Activated naive CD4-positive, alpha-beta T cell treated with anti-CD3 and anti-CD28 coated beads, Interleukin-2, amount 50 U/mL, for 24 hours (primary cell): ENCODE measurements at regions not wholly inside any gene's neighbourhood (a gene's known extent, or its start where the extent isn't known, plus 50 kb on each side); places are given as distances from the start of the nearest gene placed in this dataset.
"Not testable (repeated sequence)": the region's sequence is repeated elsewhere in the genome, so short reads cannot be mapped to it uniquely, and the experiment has no call there.

Experiments
- H3K27ac Mint-ChIP-seq: one replicate; pipeline ENCODE4 v1.8.0; 2021; ENCODE audit warnings: mild to moderate bottlenecking, mixed read lengths
- H3K27me3 Mint-ChIP-seq: one replicate; pipeline ENCODE4 v1.8.0; 2021; ENCODE audit warnings: mixed read lengths
- H3K36me3 Mint-ChIP-seq: one replicate; pipeline ENCODE4 v1.8.0; 2021; ENCODE audit warnings: mixed read lengths
- H3K4me1 Mint-ChIP-seq: one replicate; pipeline ENCODE4 v1.8.0; 2021; ENCODE audit warnings: mixed read lengths
- H3K4me3 Mint-ChIP-seq: one replicate; pipeline ENCODE4 v1.8.0; 2021; ENCODE audit warnings: mild to moderate bottlenecking, mixed read lengths
- H3K9me3 Mint-ChIP-seq: one replicate; pipeline ENCODE4 v1.8.0; 2021; ENCODE audit warnings: mixed read lengths

DNA sequence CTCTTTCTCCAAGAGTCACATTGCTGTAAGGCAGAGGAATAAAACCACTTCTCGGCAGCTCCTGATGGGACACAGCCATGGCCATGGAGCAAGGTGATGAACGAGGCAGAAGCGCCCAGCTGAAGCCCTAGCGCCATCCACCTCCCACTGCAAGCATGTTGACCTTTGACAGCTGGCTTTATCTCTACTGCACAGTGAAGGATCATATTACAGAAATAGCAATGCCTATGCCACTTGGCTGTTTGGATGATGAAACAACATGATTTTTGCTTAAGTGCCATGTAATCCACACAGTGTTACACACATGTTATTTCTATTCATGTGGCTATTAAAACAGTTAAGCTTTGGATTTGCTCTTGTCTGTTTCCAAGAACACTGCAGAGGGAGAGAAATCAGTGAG, 167.7 kb downstream of the VAPA start:
- H3K27me3 Mint-ChIP-seq: peaks cover 3% of the 10 kb centered on the region
- H3K4me3 Mint-ChIP-seq: no peak overlapping the region
- H3K4me1 Mint-ChIP-seq: no peaks in the 10 kb centered on the region
- peaks cover 10% of the 10 kb centered on the region for H3K9me3 Mint-ChIP-seq
- no peak overlapping the region for H3K27ac Mint-ChIP-seq
- H3K36me3 Mint-ChIP-seq: peaks cover 5% of the 10 kb centered on the region

DNA sequence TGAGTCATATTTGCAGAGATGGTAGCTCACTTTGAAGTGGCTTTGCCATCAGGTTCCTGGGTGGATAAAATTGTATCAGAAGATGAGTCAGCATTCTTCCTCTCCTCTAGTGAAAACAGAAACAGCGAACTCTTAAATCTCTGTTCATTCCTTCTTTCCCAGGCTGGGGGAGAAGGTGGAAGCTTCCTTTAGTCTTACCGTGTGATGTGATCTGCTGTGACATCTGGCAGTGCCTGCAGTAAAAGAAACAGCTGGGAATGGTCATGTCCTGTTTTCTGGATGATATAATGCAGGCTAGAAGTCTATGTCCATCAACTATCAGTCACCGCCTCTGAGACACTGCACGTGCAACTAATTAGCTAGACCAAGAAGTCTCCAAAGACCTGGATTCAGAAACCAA, 171.6 kb downstream of the VAPA start:
- H3K4me3 Mint-ChIP-seq: no peak overlapping the region
- peaks cover 10% of the 10 kb centered on the region for H3K9me3 Mint-ChIP-seq
- H3K27ac Mint-ChIP-seq: no peak overlapping the region

DNA sequence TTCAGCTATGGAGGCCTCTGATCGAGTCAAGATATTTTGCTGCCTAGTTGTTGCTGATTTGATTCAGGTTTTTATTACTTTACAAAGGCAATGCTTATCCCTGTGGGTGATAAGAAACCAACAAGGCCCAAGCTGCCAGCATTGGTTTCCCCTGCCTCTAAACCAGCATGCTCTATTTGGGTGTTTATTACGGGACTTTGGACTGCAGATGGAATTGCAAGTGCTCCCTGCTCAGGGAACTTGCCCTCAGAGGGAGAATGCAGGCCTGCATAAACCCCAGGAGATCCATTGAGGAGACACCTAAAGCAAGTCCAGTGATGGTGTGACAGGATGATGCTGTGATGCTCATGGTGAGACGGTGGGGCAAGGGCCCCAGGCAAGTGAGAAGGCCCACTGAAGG, 172.1 kb downstream of the VAPA start:
- peaks cover 10% of the 10 kb centered on the region for H3K9me3 Mint-ChIP-seq
- no peak overlapping the region for H3K27ac Mint-ChIP-seq
- no peaks in the 10 kb centered on the region for H3K4me1 Mint-ChIP-seq
- H3K27me3 Mint-ChIP-seq: peaks cover 4% of the 10 kb centered on the region
- peaks cover 5% of the 10 kb centered on the region for H3K36me3 Mint-ChIP-seq
- no peak overlapping the region for H3K4me3 Mint-ChIP-seq

More for the DNA sequence above, 171.6 kb downstream of the VAPA start:
- Mint-ChIP-seq H3K4me1 (no peaks in the 10 kb centered on the region), H3K36me3 (peaks cover 5% of the 10 kb centered on the region), H3K27me3 (peaks cover 4% of the 10 kb centered on the region)

DNA sequence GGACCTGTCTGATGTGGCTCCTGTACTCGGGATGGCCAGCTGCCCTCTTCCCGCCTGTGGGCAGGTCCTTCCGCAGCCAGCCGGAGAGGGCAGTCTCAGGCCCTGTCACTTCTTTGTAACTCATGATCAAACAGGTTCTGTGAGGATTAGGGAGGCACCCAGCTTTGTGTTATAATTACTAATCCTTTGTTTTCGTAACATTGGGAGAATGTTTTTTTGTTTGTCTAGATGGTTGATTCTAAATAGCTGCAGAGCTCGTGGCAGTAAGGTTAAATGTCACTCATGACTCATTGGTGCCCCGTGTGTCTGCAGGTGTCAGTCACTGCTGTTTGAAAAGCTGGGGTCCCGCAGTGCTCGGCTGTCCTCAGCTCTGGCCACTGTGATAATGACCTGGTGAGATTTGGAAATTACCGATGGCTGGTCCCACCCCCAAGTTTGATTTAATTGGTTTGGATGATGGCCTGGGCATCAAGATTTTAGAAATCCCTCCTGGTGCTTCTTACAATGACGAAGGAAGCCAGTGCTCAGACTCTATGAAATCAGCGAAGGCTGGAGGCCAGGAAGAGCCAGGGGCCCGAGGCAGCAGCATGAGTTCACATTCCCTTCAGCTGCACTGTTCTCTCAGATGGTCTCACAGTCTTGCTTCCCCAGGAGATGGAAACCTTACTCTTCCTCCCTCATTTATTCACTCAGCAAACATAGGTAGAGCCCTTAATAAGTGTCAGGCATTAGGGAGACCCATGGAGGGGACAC, 172.8 kb downstream of the VAPA start:
- peaks cover 5% of the 10 kb centered on the region for H3K36me3 Mint-ChIP-seq

DNA sequence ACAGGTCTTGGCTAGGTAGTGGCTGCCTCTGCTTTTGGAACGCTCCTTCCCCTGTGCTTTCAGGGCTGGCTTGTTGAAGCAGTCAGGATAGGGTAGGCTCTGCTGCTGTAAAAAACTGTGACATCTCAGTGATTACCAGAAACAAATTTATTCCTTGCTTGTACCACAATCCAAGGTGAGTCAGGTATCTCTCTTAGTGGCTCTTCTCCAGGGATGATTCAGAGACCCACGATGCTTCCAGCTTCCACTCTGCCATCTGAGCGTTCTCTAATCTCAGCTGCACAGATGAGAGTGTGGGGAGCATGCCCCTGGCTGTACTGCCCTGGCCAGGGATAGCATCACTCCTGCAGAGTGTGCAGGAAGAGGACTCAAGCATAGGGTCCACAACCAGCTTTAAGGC, 174.9 kb downstream of the VAPA start:
- peaks cover 3% of the 10 kb centered on the region for H3K27me3 Mint-ChIP-seq
- no peak overlapping the region for H3K27ac Mint-ChIP-seq

More for the DNA sequence above, 172.8 kb downstream of the VAPA start:
- Mint-ChIP-seq H3K4me3 (no peak overlapping the region), H3K27ac (no peak overlapping the region), H3K4me1 (no peaks in the 10 kb centered on the region), H3K27me3 (peaks cover 4% of the 10 kb centered on the region), H3K9me3 (peaks cover 10% of the 10 kb centered on the region)

DNA sequence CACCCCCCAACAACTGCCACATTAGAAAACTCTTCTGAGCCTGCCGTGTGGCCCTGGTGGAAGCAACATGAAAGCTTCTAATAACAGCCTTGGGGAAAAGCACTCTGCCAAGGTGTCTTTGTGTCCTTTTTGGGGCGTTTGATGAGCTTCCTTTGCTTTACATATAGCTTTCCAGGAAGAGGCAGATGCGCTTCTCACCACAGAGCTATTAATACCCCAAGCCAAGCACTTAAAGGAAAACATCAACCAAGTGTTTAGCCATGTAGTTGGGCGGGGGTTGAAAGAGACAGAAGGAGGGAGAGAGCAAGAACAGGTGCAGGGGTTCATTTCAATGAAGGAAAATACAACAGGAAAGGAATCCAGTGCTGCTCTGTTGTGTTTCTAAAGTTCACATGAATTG, 176.1 kb downstream of the VAPA start:
- no peaks in the 10 kb centered on the region for H3K9me3 Mint-ChIP-seq
- peaks cover 3% of the 10 kb centered on the region for H3K27me3 Mint-ChIP-seq
- H3K36me3 Mint-ChIP-seq: no peaks in the 10 kb centered on the region
- no peak overlapping the region for H3K27ac Mint-ChIP-seq
- no peak overlapping the region for H3K4me3 Mint-ChIP-seq
- no peaks in the 10 kb centered on the region for H3K4me1 Mint-ChIP-seq

More for the DNA sequence above, 174.9 kb downstream of the VAPA start:
- Mint-ChIP-seq H3K4me1 (no peaks in the 10 kb centered on the region), H3K9me3 (no peaks in the 10 kb centered on the region), H3K36me3 (no peaks in the 10 kb centered on the region), H3K4me3 (no peak overlapping the region)

DNA sequence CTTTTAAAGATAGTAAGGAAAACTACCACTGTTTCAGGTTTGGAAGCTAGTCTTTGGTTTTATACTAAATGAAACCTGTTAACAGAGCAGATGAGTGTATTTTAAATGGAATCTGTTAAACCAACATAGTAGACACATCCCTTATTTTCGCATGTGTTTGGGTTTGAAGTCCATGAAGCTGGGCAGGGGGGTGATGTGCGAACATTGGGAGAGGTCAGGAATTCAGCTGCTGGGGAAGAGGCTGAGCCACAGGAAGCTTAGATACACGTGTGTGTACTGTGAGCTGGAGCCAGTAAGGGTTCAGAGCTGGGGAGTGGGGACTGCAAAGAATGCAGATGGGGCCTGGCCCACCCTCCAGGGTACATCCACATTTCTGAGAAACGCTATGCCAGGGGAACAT, 176.9 kb downstream of the VAPA start:
- H3K27me3 Mint-ChIP-seq: peaks cover 1% of the 10 kb centered on the region
- no peaks in the 10 kb centered on the region for H3K9me3 Mint-ChIP-seq

DNA sequence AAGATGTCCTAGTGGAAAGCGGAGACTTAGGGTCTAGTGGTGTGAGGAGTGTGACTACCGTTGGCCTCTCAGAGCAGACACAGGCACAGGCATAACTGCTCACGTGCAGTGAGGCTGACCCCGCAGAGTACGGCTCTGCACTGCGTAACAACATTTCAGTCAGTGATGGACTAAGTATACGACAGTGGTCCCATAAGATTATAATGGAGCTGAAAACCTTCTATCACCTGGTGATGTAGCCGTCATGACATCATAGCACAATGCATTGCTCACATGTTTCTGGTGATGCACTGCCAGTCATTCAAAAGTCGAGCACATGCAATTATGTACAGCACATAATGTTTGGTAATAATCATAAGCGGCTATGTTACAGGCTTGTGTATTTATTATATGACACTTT, 179.6 kb downstream of the VAPA start:
- H3K27ac Mint-ChIP-seq: no peak overlapping the region
- H3K4me3 Mint-ChIP-seq: no peak overlapping the region
- H3K36me3 Mint-ChIP-seq: no peaks in the 10 kb centered on the region
- no peaks in the 10 kb centered on the region for H3K9me3 Mint-ChIP-seq
- peaks cover 1% of the 10 kb centered on the region for H3K27me3 Mint-ChIP-seq
- no peaks in the 10 kb centered on the region for H3K4me1 Mint-ChIP-seq

More for the DNA sequence above, 176.9 kb downstream of the VAPA start:
- no peaks in the 10 kb centered on the region for H3K36me3 Mint-ChIP-seq
- H3K4me3 Mint-ChIP-seq: no peak overlapping the region
- no peak overlapping the region for H3K27ac Mint-ChIP-seq
- H3K4me1 Mint-ChIP-seq: no peaks in the 10 kb centered on the region

DNA sequence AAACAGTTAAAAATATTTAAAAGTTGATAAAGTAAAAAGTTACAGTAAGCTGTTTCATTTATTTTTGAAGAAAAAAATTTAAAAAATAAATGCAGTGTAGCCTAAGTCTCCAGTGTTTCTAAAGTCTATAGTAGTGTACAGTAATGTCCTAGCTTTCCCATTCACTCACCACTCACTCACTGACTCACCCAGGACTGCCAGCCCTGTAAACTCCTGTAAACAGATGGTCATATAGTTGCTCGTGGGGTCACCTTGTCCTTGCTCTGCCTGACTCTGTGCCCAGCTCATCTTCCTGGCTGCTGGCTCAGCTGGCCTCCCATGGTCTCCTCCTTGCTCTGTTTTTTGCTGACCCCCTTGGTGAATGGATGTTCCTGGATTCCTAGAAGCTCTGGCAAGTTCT, 180.3 kb downstream of the VAPA start:
- Mint-ChIP-seq H3K4me3 (no peak overlapping the region), H3K27ac (no peak overlapping the region)

DNA sequence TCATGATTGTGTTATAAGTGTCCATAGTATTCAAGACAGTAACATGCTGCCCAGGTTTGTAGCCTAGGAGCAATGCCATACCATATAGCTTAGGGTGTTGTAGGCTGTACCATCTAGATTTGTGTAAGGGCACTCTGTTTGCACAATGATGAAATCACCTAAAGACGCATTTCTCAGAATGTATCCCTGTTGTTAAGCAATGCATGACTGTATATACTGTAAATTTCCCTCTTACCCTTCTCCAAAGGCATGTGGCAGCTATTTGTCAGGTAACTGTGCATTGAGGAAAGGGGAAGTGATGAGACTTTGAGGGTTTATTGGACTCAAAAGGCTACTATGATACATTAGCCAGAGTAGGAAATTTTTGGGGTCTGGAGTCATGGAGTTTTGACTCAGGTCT, 180.8 kb downstream of the VAPA start:
- H3K4me1 Mint-ChIP-seq: no peaks in the 10 kb centered on the region
- no peaks in the 10 kb centered on the region for H3K9me3 Mint-ChIP-seq
- H3K4me3 Mint-ChIP-seq: no peak overlapping the region
- H3K27me3 Mint-ChIP-seq: peaks cover 1% of the 10 kb centered on the region
- H3K27ac Mint-ChIP-seq: no peak overlapping the region
- no peaks in the 10 kb centered on the region for H3K36me3 Mint-ChIP-seq

More for the DNA sequence above, 180.3 kb downstream of the VAPA start:
- H3K36me3 Mint-ChIP-seq: no peaks in the 10 kb centered on the region
- peaks cover 1% of the 10 kb centered on the region for H3K27me3 Mint-ChIP-seq
- H3K4me1 Mint-ChIP-seq: no peaks in the 10 kb centered on the region
- no peaks in the 10 kb centered on the region for H3K9me3 Mint-ChIP-seq

DNA sequence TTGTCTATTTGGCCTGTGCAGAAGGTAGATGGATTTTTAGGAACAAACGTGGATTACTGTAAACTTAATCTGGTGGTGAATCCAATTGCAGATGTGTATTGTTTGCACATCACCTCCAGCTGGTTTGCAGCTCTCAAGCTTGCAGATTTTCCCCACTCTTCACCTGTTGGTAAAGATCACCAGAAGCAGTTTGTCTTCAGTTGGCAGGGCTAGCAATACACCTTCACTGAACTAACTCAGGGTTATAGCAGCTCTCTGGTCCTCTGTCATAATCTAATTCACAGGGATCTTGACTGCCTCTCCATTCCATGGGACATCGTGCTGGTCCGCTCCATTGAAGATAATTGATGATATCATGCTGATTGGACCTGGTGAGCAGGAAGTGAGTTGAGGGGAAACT, 181.5 kb downstream of the VAPA start:
- no peaks in the 10 kb centered on the region for H3K36me3 Mint-ChIP-seq
- no peaks in the 10 kb centered on the region for H3K27me3 Mint-ChIP-seq
- H3K27ac Mint-ChIP-seq: no peak overlapping the region
- H3K9me3 Mint-ChIP-seq: no peaks in the 10 kb centered on the region
- H3K4me1 Mint-ChIP-seq: no peaks in the 10 kb centered on the region
- no peak overlapping the region for H3K4me3 Mint-ChIP-seq

DNA sequence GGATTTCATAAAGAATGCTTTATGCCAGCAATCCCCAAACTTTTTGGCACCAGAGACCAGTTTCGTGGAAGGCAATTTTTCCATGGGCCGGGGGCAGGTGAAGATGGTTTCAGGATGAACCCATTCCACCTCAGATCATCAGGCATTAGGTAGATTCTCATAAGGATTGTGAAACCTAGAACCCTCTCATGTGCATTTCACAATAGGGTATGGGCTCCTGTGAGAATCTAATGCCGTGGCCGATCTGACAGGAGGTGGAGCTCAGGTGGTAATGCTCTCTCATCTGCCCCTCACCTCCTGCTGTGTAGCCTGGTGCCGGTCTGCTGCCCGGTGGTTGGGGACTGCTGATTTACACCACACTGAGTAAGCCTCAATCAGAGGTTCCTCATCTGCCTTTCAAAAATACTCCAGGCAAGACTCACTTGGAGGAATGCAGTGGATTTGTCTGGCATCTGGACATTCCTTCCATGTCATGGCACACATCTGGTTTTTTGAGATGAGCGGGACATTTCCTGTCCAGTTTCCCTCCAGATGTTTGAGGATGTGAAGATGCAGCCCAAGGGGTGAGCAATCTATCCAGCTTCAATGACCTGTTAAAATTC, 185.8 kb downstream of the VAPA start:
- H3K27me3 Mint-ChIP-seq: no peaks in the 10 kb centered on the region
- no peaks in the 10 kb centered on the region for H3K9me3 Mint-ChIP-seq
- no peaks in the 10 kb centered on the region for H3K4me1 Mint-ChIP-seq
- H3K4me3 Mint-ChIP-seq: no peak overlapping the region
- no peak overlapping the region for H3K27ac Mint-ChIP-seq
- no peaks in the 10 kb centered on the region for H3K36me3 Mint-ChIP-seq

DNA sequence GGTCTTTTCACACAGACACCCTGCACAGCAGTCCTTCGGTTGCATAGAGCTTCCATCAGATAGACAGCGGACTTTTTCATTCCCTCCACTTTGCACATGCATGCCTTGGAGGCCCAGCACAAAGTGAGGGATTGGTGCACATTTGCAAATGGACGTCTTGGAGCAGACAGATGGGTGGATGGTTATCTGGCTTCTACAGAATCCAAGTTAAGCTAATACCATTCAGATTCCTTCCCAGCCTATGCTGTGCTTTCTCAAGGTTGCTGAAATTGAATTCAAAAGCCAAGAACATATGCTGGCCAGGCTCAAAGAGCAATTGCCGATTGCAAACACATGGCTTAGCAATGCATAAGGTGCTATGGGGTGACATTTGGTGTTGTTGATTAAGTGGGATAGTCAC, 186.4 kb downstream of the VAPA start:
- no peak overlapping the region for H3K27ac Mint-ChIP-seq
- no peaks in the 10 kb centered on the region for H3K36me3 Mint-ChIP-seq
- no peak overlapping the region for H3K4me3 Mint-ChIP-seq
- H3K27me3 Mint-ChIP-seq: no peaks in the 10 kb centered on the region
- H3K4me1 Mint-ChIP-seq: no peaks in the 10 kb centered on the region
- peaks cover 3% of the 10 kb centered on the region for H3K9me3 Mint-ChIP-seq

DNA sequence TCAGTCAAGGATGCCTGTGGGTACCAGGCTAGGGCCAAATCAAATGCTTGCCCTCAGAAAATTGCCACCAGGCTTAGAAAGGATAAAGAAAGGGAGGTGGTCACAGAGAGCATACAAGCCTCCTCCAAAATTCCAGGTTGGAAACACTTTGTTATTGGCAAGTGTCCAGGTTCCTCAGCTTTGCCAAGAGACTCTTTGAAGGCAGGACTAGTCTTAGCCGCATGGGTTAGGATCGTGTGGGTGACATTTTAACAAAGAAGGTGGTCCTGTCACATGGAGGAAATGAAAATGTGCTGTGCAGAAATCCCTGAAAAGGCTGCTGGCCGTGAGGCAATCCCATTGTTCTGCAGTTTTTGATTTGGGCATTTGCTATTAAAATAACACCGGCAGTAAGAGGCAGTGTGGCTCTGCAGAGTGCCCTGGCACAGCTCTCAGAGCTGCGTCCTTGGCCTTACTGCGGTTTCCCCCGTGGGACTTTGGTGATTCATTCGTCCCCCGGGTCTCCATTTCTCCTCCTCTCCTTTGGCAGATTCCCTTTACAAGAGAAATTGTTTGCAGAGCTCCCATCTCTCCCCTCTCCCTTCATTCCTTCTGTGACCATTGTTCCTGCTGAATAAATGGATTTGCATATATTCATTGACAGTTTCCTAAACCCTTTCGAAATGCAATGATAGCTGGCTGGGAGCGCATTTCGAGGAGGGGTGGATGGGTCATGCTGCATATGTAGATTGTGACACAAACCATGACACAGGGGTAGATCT, 187.3 kb downstream of the VAPA start:
- H3K27ac Mint-ChIP-seq: no peak overlapping the region
- H3K4me1 Mint-ChIP-seq: no peaks in the 10 kb centered on the region
- H3K27me3 Mint-ChIP-seq: no peaks in the 10 kb centered on the region
- no peak overlapping the region for H3K4me3 Mint-ChIP-seq
- peaks cover 6% of the 10 kb centered on the region for H3K9me3 Mint-ChIP-seq
- no peaks in the 10 kb centered on the region for H3K36me3 Mint-ChIP-seq

DNA sequence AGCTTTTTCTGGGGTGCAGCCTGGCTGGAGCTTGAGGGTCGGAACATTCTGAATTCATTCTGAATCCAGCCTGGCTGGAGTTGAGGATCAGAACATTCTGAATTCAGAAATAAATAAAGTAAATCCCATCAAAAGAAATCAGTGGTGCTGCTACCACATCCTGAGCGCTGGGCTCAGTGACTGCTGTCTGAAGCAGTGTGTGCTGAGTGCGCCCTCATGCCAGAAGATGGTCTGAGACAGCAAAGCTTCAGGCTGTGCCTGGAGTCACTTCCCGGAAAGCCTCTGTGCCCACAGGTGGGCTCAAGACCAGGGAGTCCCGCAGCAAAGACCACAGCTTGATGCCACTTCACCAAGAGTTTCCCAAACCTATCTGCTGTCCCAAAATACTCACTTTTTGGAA, 187.9 kb downstream of the VAPA start:
- Mint-ChIP-seq H3K4me1 (no peaks in the 10 kb centered on the region), H3K36me3 (no peaks in the 10 kb centered on the region), H3K27ac (no peak overlapping the region), H3K4me3 (no peak overlapping the region), H3K9me3 (peaks cover 6% of the 10 kb centered on the region), H3K27me3 (no peaks in the 10 kb centered on the region)

DNA sequence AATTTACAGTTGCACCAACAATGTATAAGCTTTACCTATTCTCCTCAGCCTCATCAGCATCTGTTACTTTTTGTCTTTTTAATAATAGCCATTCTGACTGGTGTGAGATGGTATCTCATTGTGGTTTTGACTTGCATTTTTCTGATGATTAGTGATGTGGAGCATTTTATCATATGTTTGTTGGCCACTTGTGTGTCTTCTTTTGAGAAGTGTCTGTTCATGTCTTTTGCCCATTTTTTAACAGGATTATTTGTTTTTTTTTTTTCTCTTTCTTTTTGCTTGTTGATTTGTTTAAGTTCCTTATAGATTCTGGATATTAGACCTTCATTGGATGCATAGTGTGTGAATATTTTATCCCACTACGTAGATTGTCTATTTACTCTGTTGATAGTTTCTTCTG, 191.3 kb downstream of the VAPA start:
- H3K4me3 Mint-ChIP-seq, H3K27ac Mint-ChIP-seq, H3K27me3 Mint-ChIP-seq, H3K4me1 Mint-ChIP-seq, H3K9me3 Mint-ChIP-seq, H3K36me3 Mint-ChIP-seq: not testable (repeated sequence)
